ENCODE measurements at regions not wholly inside any gene's neighbourhood (a gene's known extent, or its start where the extent isn't known, plus 50 kb on each side); places are given as distances from the start of the nearest gene placed in this dataset.
"Not testable (repeated sequence)": the region's sequence is repeated elsewhere in the genome, so short reads cannot be mapped to it uniquely, and the experiment has no call there.

- H3K27ac ChIP-seq (ENCODE audit: insufficient read depth, low read length): no peak overlapping the region
- H3K9me3 ChIP-seq (ENCODE audit: control insufficient read depth, insufficient read depth, low read depth, low read length): no peaks in the 10 kb centered on the region
- no peaks in the 10 kb centered on the region for H3K4me1 ChIP-seq (ENCODE audit: control insufficient read depth, extremely low read depth, insufficient read depth, low read length)
- H3K27me3 ChIP-seq (ENCODE audit: control insufficient read depth, insufficient read depth, low read length): no peaks in the 10 kb centered on the region
- no peak overlapping the region for H3K4me2 ChIP-seq (ENCODE audit: extremely low read depth, insufficient read depth, low read length)
- no peaks in the 10 kb centered on the region for H3K36me3 ChIP-seq (ENCODE audit: control insufficient read depth, insufficient read depth, low read length)
- TF ChIP-seq EZH2 (IDR thresholded peaks at IDR 0.05; ENCODE audit: low read length, missing control alignments) (no peak), CTCF (conservative IDR thresholded peaks at IDR 0.05 in 1 of 2, IDR thresholded peaks at IDR 0.05 in 1 of 2; ENCODE audit: low read depth in 1 of 2, low read length in 2 of 2) (peak; percentile 54 to 78)
- peak; percentile 73 to 77 for DNase-seq (ENCODE audit: low read depth in 2 of 2)
- no peaks in the 10 kb centered on the region for H4K20me1 ChIP-seq (ENCODE audit: control insufficient read depth, extremely low read depth, insufficient read depth, low read length)
- peak overlapping the region; percentile 27 for H2AFZ ChIP-seq (ENCODE audit: low read length)
- H3K9ac ChIP-seq (ENCODE audit: insufficient read depth, low read length): no peak overlapping the region
- no peak overlapping the region for H3K4me3 ChIP-seq (replicated peaks in 1 of 4; ENCODE audit: control extremely low read depth in 1 of 4, insufficient read depth in 1 of 4, low read depth in 3 of 4, low read length in 4 of 4)
- H3K79me2 ChIP-seq (ENCODE audit: control insufficient read depth, insufficient read depth, low read length): no peaks in the 10 kb centered on the region
Observed at GRCh38 chr3:159260049-159260662, 458.3 kb downstream of the MFSD1 start.

GRCh38 chr3:159261333-159261732, 459.5 kb downstream of the MFSD1 start:
- not testable (repeated sequence) for H3K4me1 ChIP-seq (ENCODE audit: control insufficient read depth, extremely low read depth, insufficient read depth, low read length); H3K9ac ChIP-seq (ENCODE audit: insufficient read depth, low read length); DNase-seq (ENCODE audit: low read depth in 2 of 2); H3K79me2 ChIP-seq (ENCODE audit: control insufficient read depth, insufficient read depth, low read length); H3K9me3 ChIP-seq (ENCODE audit: control insufficient read depth, insufficient read depth, low read depth, low read length); H3K27ac ChIP-seq (ENCODE audit: insufficient read depth, low read length); H3K27me3 ChIP-seq (ENCODE audit: control insufficient read depth, insufficient read depth, low read length); H3K36me3 ChIP-seq (ENCODE audit: control insufficient read depth, insufficient read depth, low read length); H3K4me2 ChIP-seq (ENCODE audit: extremely low read depth, insufficient read depth, low read length); H3K4me3 ChIP-seq (replicated peaks in 1 of 4; ENCODE audit: control extremely low read depth in 1 of 4, insufficient read depth in 1 of 4, low read depth in 3 of 4, low read length in 4 of 4); H4K20me1 ChIP-seq (ENCODE audit: control insufficient read depth, extremely low read depth, insufficient read depth, low read length); H2AFZ ChIP-seq (ENCODE audit: low read length)

- Histone ChIP-seq H3K27ac (ENCODE audit: insufficient read depth, low read length) (no peak overlapping the region), H3K9ac (ENCODE audit: insufficient read depth, low read length) (no peak overlapping the region), H3K4me3 (replicated peaks in 1 of 4; ENCODE audit: control extremely low read depth in 1 of 4, insufficient read depth in 1 of 4, low read depth in 3 of 4, low read length in 4 of 4) (no peak overlapping the region), H3K36me3 (ENCODE audit: control insufficient read depth, insufficient read depth, low read length) (no peaks in the 10 kb centered on the region), H3K4me2 (ENCODE audit: extremely low read depth, insufficient read depth, low read length) (no peak overlapping the region), H2AFZ (ENCODE audit: low read length) (no peak overlapping the region), H3K9me3 (ENCODE audit: control insufficient read depth, insufficient read depth, low read depth, low read length) (no peaks in the 10 kb centered on the region), H3K79me2 (ENCODE audit: control insufficient read depth, insufficient read depth, low read length) (no peaks in the 10 kb centered on the region), H3K27me3 (ENCODE audit: control insufficient read depth, insufficient read depth, low read length) (no peaks in the 10 kb centered on the region), H3K4me1 (ENCODE audit: control insufficient read depth, extremely low read depth, insufficient read depth, low read length) (no peaks in the 10 kb centered on the region), H4K20me1 (ENCODE audit: control insufficient read depth, extremely low read depth, insufficient read depth, low read length) (no peaks in the 10 kb centered on the region)
- TF ChIP-seq EZH2 (IDR thresholded peaks at IDR 0.05; ENCODE audit: low read length, missing control alignments) (no peak), CTCF (conservative IDR thresholded peaks at IDR 0.05 in 1 of 2, IDR thresholded peaks at IDR 0.05 in 1 of 2; ENCODE audit: low read depth in 1 of 2, low read length in 2 of 2) (peak; percentile 71 to 82)
- DNase-seq (ENCODE audit: low read depth in 2 of 2): peak; percentile 42 to 58
Observed at GRCh38 chr3:159263750-159264553, 462.1 kb downstream of the MFSD1 start.
